Effector CD8-positive, alpha-beta T cell (primary cell): ENCODE measurements at regions not wholly inside any gene's neighbourhood (a gene's known extent, or its start where the extent isn't known, plus 50 kb on each side); places are given as distances from the start of the nearest gene placed in this dataset.
"Not testable (repeated sequence)": the region's sequence is repeated elsewhere in the genome, so short reads cannot be mapped to it uniquely, and the experiment has no call there.

Experiments used
- DNase-seq: peaks from one replicate; lab custom pipeline; 2025; lab: John Stamatoyannopoulos, UW

- DNase-seq = no peak
Observed at GRCh38 chr3:8136553-8136952, 365.1 kb upstream of the LMCD1 start.

GRCh38 chr3:8143186-8143585, 358.4 kb upstream of the LMCD1 start:
- no peak for DNase-seq

GRCh38 chr3:8145661-8146060, 356.0 kb upstream of the LMCD1 start:
- DNase-seq = no peak

GRCh38 chr3:8147711-8148110, 353.9 kb upstream of the LMCD1 start:
- DNase-seq = no peak

GRCh38 chr3:8152821-8153418, 348.7 kb upstream of the LMCD1 start:
- DNase-seq = no peak

- no peak for DNase-seq
Observed at GRCh38 chr3:8153800-8154199, 347.8 kb upstream of the LMCD1 start.

GRCh38 chr3:8154617-8155016, 347.0 kb upstream of the LMCD1 start:
- DNase-seq = no peak

- DNase-seq = no peak
Observed at GRCh38 chr3:8156138-8156537, 345.5 kb upstream of the LMCD1 start.

GRCh38 chr3:8156831-8157230, 344.8 kb upstream of the LMCD1 start:
- DNase-seq = no peak

- DNase-seq = no peak
Observed at GRCh38 chr3:8157640-8158039, 344.0 kb upstream of the LMCD1 start.

- no peak for DNase-seq
Observed at GRCh38 chr3:8164145-8164544, 337.5 kb upstream of the LMCD1 start.

- DNase-seq = no peak
Observed at GRCh38 chr3:8166014-8166413, 335.6 kb upstream of the LMCD1 start.

- no peak for DNase-seq
Observed at GRCh38 chr3:8170971-8171508, 330.6 kb upstream of the LMCD1 start.

GRCh38 chr3:8173892-8174291, 327.7 kb upstream of the LMCD1 start:
- no peak for DNase-seq

- not testable (repeated sequence) for DNase-seq
Observed at GRCh38 chr3:8176759-8177483, 324.7 kb upstream of the LMCD1 start.

GRCh38 chr3:8178516-8178915, 323.1 kb upstream of the LMCD1 start:
- not testable (repeated sequence) for DNase-seq

- DNase-seq = no peak
Observed at GRCh38 chr3:8182904-8183303, 318.7 kb upstream of the LMCD1 start.

- no peak for DNase-seq
Observed at GRCh38 chr3:8183627-8184026, 318.0 kb upstream of the LMCD1 start.

GRCh38 chr3:8186213-8186612, 315.4 kb upstream of the LMCD1 start:
- no peak for DNase-seq

GRCh38 chr3:8187996-8188395, 313.6 kb upstream of the LMCD1 start:
- DNase-seq = no peak

GRCh38 chr3:8189051-8189450, 312.6 kb upstream of the LMCD1 start:
- no peak for DNase-seq

- DNase-seq = no peak
Observed at GRCh38 chr3:8191406-8191805, 310.2 kb upstream of the LMCD1 start.

- no peak for DNase-seq
Observed at GRCh38 chr3:8197384-8197783, 304.2 kb upstream of the LMCD1 start.

GRCh38 chr3:8198605-8199004, 303.0 kb upstream of the LMCD1 start:
- DNase-seq = no peak
